Common myeloid progenitor, CD34-positive (primary cell): ENCODE measurements at regions not wholly inside any gene's neighbourhood (a gene's known extent, or its start where the extent isn't known, plus 50 kb on each side); places are given as distances from the start of the nearest gene placed in this dataset.

Experiments
- CTCF ChIA-PET: fragments of 350-600 bp; sonication (Branson Sonifier 250); formaldehyde crosslinking; loops from one replicate; lab custom pipeline; 2021; ENCODE audit warnings: antibody characterized with exemption; lab: Charles Lee
- POLR2A ChIA-PET: fragments of 350-600 bp; sonication (Branson Sonifier 250); formaldehyde crosslinking; loops from one replicate; lab custom pipeline; 2021; ENCODE audit warnings: antibody characterized with exemption; lab: Charles Lee
- DNase-seq, 3 donors: peaks; one replicate each; pipeline versions ENCODE4 v3.0.0 to v3.0.0-alpha.2; 2013
- H3K27ac ChIP-seq, 2 experiments: 1 replicate in 1 of 2; 2 replicates in 1 of 2; pipeline ENCODE4 v1.7.0; 2013; ENCODE audit warnings: inconsistent platforms in 2 of 2, low read length in 2 of 2, mild to moderate bottlenecking in 2 of 2, low read depth in 1 of 2, moderate library complexity in 1 of 2; ENCODE audit not compliant: severe bottlenecking in 2 of 2, insufficient read depth in 1 of 2, poor library complexity in 1 of 2
- H3K27me3 ChIP-seq, 5 experiments: replicated peaks in 2 of 5; 1 replicate in 3 of 5; 2 replicates in 2 of 5; pipeline versions ENCODE4 v1.6.1 to v1.7.0; 2013; ENCODE audit warnings: low read length in 4 of 5, mild to moderate bottlenecking in 2 of 5, moderate library complexity in 2 of 5, inconsistent platforms in 1 of 5; ENCODE audit not compliant: insufficient read depth in 5 of 5, control insufficient read depth in 4 of 5
- H3K36me3 ChIP-seq, 4 experiments: 1 replicate in 2 of 4; 2 replicates in 2 of 4; pipeline versions ENCODE4 v1.6.1 to v1.7.0; 2013; ENCODE audit warnings: low read length in 3 of 4, control low read depth in 1 of 4, mild to moderate bottlenecking in 1 of 4; ENCODE audit not compliant: control insufficient read depth in 4 of 4, insufficient read depth in 4 of 4
- H3K4me1 ChIP-seq, 4 experiments: 1 replicate in 3 of 4; 2 replicates in 1 of 4; pipeline versions ENCODE4 v1.6.1 to v1.7.1; 2013; ENCODE audit warnings: low read length in 3 of 4, mild to moderate bottlenecking in 3 of 4, control low read depth in 1 of 4, inconsistent platforms in 1 of 4, moderate library complexity in 1 of 4; ENCODE audit not compliant: control insufficient read depth in 4 of 4, insufficient read depth in 4 of 4; ENCODE audit errors: control extremely low read depth in 1 of 4
- H3K4me3 ChIP-seq, 7 experiments: 1 replicate in 4 of 7; 2 replicates in 3 of 7; pipeline versions ENCODE4 v1.5.1 to v1.7.0; 2013; ENCODE audit warnings: mild to moderate bottlenecking in 7 of 7, low read length in 6 of 7, moderate library complexity in 6 of 7, inconsistent platforms in 2 of 7, low read depth in 2 of 7, control low read depth in 1 of 7; ENCODE audit not compliant: insufficient read depth in 4 of 7, control insufficient read depth in 1 of 7; ENCODE audit errors: extremely low read depth in 1 of 7
- H3K9me3 ChIP-seq, 5 experiments: 1 replicate in 4 of 5; 2 replicates in 1 of 5; pipeline versions ENCODE4 v1.6.1 to v1.7.1; 2013; ENCODE audit warnings: low read length in 4 of 5, mild to moderate bottlenecking in 2 of 5, inconsistent platforms in 1 of 5, low read depth in 1 of 5, moderate library complexity in 1 of 5; ENCODE audit not compliant: control insufficient read depth in 4 of 5, insufficient read depth in 2 of 5; ENCODE audit errors: control extremely low read depth in 1 of 5
- WGBS: methylation state at CpG from one replicate; pipeline ENCODE4 v1.1.5; 2013; ENCODE audit not compliant: insufficient coverage; 5-methylcytosine and 5-hydroxymethylcytosine counted together

DNA sequence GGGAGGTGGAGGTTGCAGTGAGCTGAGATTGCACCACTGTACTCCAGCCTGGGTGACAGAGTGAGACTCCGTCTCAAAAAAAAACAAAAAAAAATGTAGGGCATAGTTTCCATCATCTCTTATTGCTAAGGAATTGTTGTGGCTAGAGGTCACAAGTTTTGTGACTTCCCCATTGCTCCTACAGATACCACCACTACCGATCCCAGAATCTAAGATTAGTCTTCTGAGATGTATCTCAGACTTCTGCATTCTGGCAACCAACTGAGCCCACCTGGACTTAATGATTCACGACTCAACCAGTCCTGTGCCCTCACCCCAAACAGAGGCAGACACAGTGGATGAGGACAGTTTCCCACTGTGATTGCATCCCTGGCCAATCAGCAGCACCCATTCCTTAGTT lies 148.9 kb downstream of the NECTIN1 start:
- no peak overlapping the region for H3K4me3 ChIP-seq
- H3K4me1 ChIP-seq: peaks cover 0 to 13% (median 12%) of the 10 kb centered on the region in 4 experiments
- no peak for DNase-seq
- H3K27ac ChIP-seq: no peak overlapping the region
- H3K36me3 ChIP-seq: no peaks in the 10 kb centered on the region
- WGBS: 76% methylated on average over 2 of the region's 3 CpGs
- peaks cover 0 to 16% (median 4%) of the 10 kb centered on the region in 5 experiments for H3K9me3 ChIP-seq
- H3K27me3 ChIP-seq: peaks cover 0 to 7% (median 2%) of the 10 kb centered on the region in 5 experiments
- ChIA-PET CTCF (no interaction called here), POLR2A (no interaction called here)

- H3K36me3 ChIP-seq: no peaks in the 10 kb centered on the region
- H3K4me1 ChIP-seq: peaks cover 1 to 8% (median 5%) of the 10 kb centered on the region in 4 experiments
- ChIA-PET POLR2A (no interaction called here), CTCF (interaction anchor here (1.2 kb wide), 1 partner anchor 45 kb away, joined by 4 read pairs; no protein-coding TSS in a partner anchor)
- peaks cover 0 to 5% (median 0%) of the 10 kb centered on the region in 5 experiments for H3K27me3 ChIP-seq
- H3K4me3 ChIP-seq: no peak overlapping the region
- peak in 2 of 3 donors; percentile 33 to 63 for DNase-seq
- no peak overlapping the region for H3K27ac ChIP-seq
- whole genome bisulfite sequencing: 79% methylated on average over 9 of the region's 11 CpGs
- peaks cover 0 to 16% (median 4%) of the 10 kb centered on the region in 5 experiments for H3K9me3 ChIP-seq
Observed at GRCh38 chr11:119578521-119579191, 150.3 kb downstream of the NECTIN1 start.

DNA sequence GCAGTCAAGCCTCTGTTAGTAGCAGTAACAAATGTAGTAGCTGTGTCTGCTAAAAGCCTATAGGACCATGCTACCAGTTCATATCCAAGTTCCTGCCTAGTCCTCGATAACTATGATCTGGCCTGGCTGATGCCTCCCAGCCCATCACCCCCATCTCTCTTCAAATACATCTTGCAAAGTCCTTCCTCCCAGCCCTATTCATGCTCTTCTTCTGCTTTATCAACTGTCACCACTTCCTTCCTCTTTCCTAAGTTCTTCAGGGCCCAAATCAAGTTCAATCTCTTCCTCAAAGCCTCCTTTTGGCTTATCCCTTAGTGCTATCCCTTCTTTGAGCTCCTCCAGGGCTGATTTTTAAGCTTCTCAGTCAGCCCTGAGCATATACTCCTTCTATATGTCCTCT lies 150.9 kb upstream of the THY1 start:
- DNase-seq: peak; percentile 47 to 86 (median 81)
- no peaks in the 10 kb centered on the region for H3K36me3 ChIP-seq
- CTCF ChIA-PET: interaction anchor here (1.2 to 2.2 kb wide), 3 partner anchors 9 to 36 kb away, joined by 3 to 10 read pairs (median 4); no protein-coding TSS in a partner anchor
- POLR2A ChIA-PET: no interaction called here
- 0% methylated on average over 1 of the region's 1 CpG for WGBS
- H3K9me3 ChIP-seq: no peaks in the 10 kb centered on the region
- no peak overlapping the region for H3K27ac ChIP-seq
- H3K4me1 ChIP-seq: peaks cover 3 to 17% (median 9%) of the 10 kb centered on the region in 4 experiments
- H3K27me3 ChIP-seq: peaks cover 0 to 3% (median 0%) of the 10 kb centered on the region in 5 experiments
- no peak overlapping the region for H3K4me3 ChIP-seq

DNA sequence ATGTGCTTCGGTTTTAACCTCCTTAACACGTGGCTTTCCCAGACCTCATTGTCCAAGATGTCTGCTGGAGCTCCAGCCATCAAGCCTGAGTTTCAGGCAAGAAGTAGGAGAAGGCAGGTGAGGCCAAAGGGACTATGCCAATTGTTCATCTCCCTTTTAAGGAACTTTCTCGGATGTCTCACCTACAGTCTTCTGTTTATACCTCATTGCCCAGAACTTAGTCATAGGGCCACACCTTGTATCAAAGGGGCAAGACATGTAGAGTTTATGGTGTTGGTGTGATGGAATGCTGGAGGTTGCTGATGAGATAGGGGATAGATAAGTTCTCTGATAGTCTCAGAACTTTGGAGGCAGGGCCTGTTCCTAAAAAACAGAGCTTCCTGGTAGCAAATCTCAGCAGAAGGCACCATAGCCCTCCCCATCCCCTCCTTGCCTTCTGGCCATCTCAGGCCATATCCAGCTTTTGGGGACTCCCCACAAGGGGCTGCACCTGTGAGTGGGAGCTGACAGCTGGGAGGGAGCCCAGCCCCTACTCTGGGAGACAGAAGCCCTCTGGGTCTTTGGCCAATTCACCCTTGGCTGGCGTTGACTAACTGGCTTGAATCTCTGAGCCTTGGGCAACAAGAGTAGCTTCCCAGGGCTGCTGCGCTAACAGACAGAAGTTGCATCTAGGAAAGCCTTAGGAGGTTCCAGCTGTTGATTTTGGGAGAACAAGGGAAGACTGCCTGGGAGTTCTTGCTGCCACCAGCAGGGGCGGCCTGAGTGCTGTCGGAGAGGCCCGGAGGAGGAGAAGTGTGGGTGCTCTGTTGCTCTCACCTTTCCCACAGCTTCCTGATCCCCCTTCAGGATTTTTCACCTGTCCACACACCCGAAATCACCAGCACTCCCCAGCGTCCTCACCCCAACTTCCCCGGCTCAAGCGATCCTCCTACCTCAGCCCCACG lies 149.8 kb upstream of the THY1 start:
- DNase-seq: no peak
- Histone ChIP-seq H3K27ac (no peak overlapping the region), H3K4me3 (no peak overlapping the region), H3K27me3 (no peaks in the 10 kb centered on the region), H3K9me3 (no peaks in the 10 kb centered on the region), H3K36me3 (no peaks in the 10 kb centered on the region), H3K4me1 (peaks cover 3 to 17% (median 9%) of the 10 kb centered on the region in 4 experiments)
- CTCF ChIA-PET: interaction anchor here (1.2 to 2.2 kb wide), 4 partner anchors 8 to 38 kb away, joined by 3 to 10 read pairs (median 4); no protein-coding TSS in a partner anchor
- WGBS: 100% methylated on average over 3 of the region's 13 CpGs
- POLR2A ChIA-PET: no interaction called here

DNA sequence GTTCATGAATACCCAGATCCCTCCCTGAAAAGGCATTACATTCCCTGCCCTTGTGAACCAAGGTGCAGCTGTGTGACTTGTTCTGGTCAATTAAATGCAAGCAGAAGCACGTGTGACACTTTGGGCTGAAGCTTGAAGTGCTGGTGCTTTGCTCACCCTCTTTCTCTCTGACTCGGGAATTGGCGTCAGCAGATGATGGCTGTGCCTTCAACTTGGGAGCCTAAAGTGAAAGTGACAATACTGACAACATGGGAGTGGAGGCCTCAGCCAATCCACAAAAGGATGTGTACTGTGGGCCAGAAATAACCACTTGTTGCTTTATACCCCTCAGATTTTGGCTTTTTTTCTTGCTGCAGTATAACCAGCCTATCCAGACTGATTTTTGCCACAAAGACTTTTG lies 148.3 kb upstream of the THY1 start:
- H3K4me1 ChIP-seq: peaks cover 3 to 17% (median 9%) of the 10 kb centered on the region in 4 experiments
- no peaks in the 10 kb centered on the region for H3K36me3 ChIP-seq
- ChIA-PET POLR2A (no interaction called here), CTCF (no interaction called here)
- H3K27me3 ChIP-seq: no peaks in the 10 kb centered on the region
- H3K27ac ChIP-seq: no peak overlapping the region
- H3K9me3 ChIP-seq: no peaks in the 10 kb centered on the region
- DNase-seq: peak in 2 of 3 donors; percentile 20 to 34
- 85% methylated on average over 3 of the region's 3 CpGs for WGBS
- H3K4me3 ChIP-seq: no peak overlapping the region

DNA sequence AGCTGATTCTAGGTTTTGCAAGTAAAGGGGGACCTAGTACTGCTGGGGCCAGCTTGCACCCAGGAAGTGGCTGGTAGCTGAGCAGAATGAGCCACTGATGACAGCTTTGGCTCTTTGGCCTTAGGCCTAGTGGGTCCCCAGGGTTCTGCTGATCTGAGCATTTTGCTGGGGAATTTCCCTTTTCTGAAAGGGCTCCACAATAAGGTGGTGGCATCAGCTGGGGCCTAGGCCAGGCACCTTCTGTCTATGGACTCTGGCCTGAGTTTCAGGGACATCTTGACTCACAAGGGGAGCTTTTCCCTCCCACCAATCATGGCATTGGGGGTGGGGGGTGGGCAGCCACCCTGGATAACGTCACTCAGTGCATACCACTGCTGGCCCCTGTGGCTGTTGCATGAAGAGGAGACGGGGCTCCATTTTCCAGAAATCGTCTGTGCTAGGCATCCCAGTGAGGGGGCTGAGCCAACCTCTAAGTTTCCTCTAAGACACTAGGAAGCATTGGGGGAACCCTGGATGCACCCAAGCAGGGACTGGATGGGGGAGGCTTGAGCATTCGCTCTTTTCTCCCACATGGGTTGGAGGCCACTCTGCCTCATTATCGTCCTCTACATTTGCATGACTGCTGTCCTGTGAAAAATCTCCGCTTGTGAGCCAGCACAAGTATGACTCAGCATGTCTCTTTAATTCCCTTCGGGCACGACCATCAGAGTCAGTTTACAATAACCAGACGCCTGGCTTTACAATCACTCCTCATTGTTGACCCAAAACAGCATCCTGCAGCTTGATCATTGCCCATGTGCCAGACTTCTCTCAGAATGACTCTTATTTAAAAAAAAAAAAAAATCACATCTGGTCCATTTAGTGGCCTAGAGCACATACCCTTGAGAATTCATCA lies 145.0 kb upstream of the THY1 start:
- Histone ChIP-seq H3K27ac (no peak overlapping the region), H3K4me3 (no peak overlapping the region), H3K9me3 (no peaks in the 10 kb centered on the region), H3K4me1 (peaks cover 0 to 2% (median under 1%) of the 10 kb centered on the region in 4 experiments), H3K27me3 (peaks cover 0 to 1% (median 0%) of the 10 kb centered on the region in 5 experiments), H3K36me3 (no peaks in the 10 kb centered on the region)
- WGBS: 84% methylated on average over 9 of the region's 9 CpGs
- ChIA-PET CTCF (interaction anchor here (0.7 to 1.1 kb wide), 3 partner anchors 14 to 45 kb away, joined by 3 to 4 read pairs (median 3); no protein-coding TSS in a partner anchor), POLR2A (no interaction called here)
- DNase-seq: no peak
